WTC11 (cell line): ENCODE measurements at regions not wholly inside any gene's neighbourhood (a gene's known extent, or its start where the extent isn't known, plus 50 kb on each side); places are given as distances from the start of the nearest gene placed in this dataset.
"Not testable (repeated sequence)": the region's sequence is repeated elsewhere in the genome, so short reads cannot be mapped to it uniquely, and the experiment has no call there.

ENCODE experiments used
- ATAC-seq: fragments of 200-7000 bp; cut with Tn5 transposase; 2 replicates; pipeline ENCODE4 v1.10.0; 2021; ENCODE audit warnings: mild to moderate bottlenecking, moderate library complexity
- CTCF ChIA-PET: fragments of 300-600 bp; sonication (Branson Sonifier 250); formaldehyde crosslinking; loops from one replicate; lab custom pipeline; 2021; ENCODE audit warnings: antibody characterized with exemption; lab: Charles Lee
- POLR2A ChIA-PET: fragments of 350-600 bp; sonication (Branson Sonifier 250); formaldehyde crosslinking; loops from one replicate; lab custom pipeline; 2021; ENCODE audit warnings: antibody characterized with exemption; lab: Charles Lee
- DNase-seq: peaks from one replicate; pipeline ENCODE4 v3.0.0; 2021; ENCODE audit warnings: low spot score
- H3K27ac Mint-ChIP-seq: 2 replicates; pipeline ENCODE4 v1.8.0; 2021; ENCODE audit warnings: mixed read lengths
- H3K27me3 Mint-ChIP-seq: 2 replicates; pipeline ENCODE4 v1.8.0; 2021; ENCODE audit warnings: low read depth, mild to moderate bottlenecking, moderate library complexity, mixed read lengths
- H3K36me3 Mint-ChIP-seq: 2 replicates; pipeline ENCODE4 v1.8.0; 2021; ENCODE audit warnings: mixed read lengths
- H3K4me1 Mint-ChIP-seq: 2 replicates; pipeline ENCODE4 v1.8.0; 2022; ENCODE audit warnings: mixed read lengths
- H3K4me3 Mint-ChIP-seq: 2 replicates; pipeline ENCODE4 v1.8.0; 2021; ENCODE audit warnings: mild to moderate bottlenecking, moderate library complexity, mixed read lengths
- H3K9me3 Mint-ChIP-seq: 2 replicates; pipeline ENCODE4 v1.8.0; 2021; ENCODE audit warnings: mixed read lengths
- CTCF ChIP-seq: fragments of 200-600 bp; IDR thresholded peaks from 2 replicates; pipeline ENCODE4 v1.8.0; 2022; ENCODE audit warnings: antibody characterized with exemption
- E2F5 ChIP-seq: sonication (generic); formaldehyde crosslinking; IDR thresholded peaks from 2 replicates; pipeline ENCODE4 v1.8.1; 2022; ENCODE audit warnings: mild to moderate bottlenecking, moderate library complexity, missing genetic modification reagents
- ESRRA ChIP-seq: sonication (generic); formaldehyde crosslinking; IDR thresholded peaks from 2 replicates; pipeline ENCODE4 v1.8.1; 2022; ENCODE audit warnings: mild to moderate bottlenecking, missing genetic modification reagents, borderline replicate concordance
- FOXK1 ChIP-seq: sonication (generic); formaldehyde crosslinking; IDR thresholded peaks from 2 replicates; pipeline ENCODE4 v1.8.0; 2022; ENCODE audit warnings: mild to moderate bottlenecking, moderate library complexity, missing genetic modification reagents
- FOXP1 ChIP-seq: sonication (generic); formaldehyde crosslinking; IDR thresholded peaks from 2 replicates; pipeline ENCODE4 v1.8.0; 2022; ENCODE audit warnings: missing genetic modification reagents, mild to moderate bottlenecking, moderate library complexity, borderline replicate concordance
- GRHL2 ChIP-seq: fragments of 250-450 bp; sonication (Bioruptor Pico); IDR thresholded peaks from 2 replicates; pipeline ENCODE4 v1.8.0; 2022; ENCODE audit warnings: mild to moderate bottlenecking, moderate library complexity; ENCODE audit not compliant: insufficient replicate concordance, severe bottlenecking
- IRF1 ChIP-seq: sonication (generic); formaldehyde crosslinking; IDR thresholded peaks from 2 replicates; pipeline ENCODE4 v1.8.0; 2023; ENCODE audit warnings: missing genetic modification reagents
- MYBL2 ChIP-seq: sonication (generic); formaldehyde crosslinking; IDR thresholded peaks from 2 replicates; pipeline ENCODE4 v1.8.1; 2023; ENCODE audit warnings: mild to moderate bottlenecking, moderate library complexity, missing genetic modification reagents
- PRRX2 ChIP-seq: fragments of 250-450 bp; sonication (Bioruptor Pico); IDR thresholded peaks from 2 replicates; pipeline ENCODE4 v1.8.0; 2021; ENCODE audit warnings: mild to moderate bottlenecking
- SOX15 ChIP-seq: fragments of 250-450 bp; sonication (Bioruptor Pico); IDR thresholded peaks from 2 replicates; pipeline ENCODE4 v1.9.0; 2021; ENCODE audit warnings: mild to moderate bottlenecking
- SP1 ChIP-seq: sonication (generic); formaldehyde crosslinking; conservative IDR thresholded peaks from 2 replicates; pipeline ENCODE4 v1.8.1; 2022; ENCODE audit warnings: missing genetic modification reagents
- STAT6 ChIP-seq: sonication (generic); formaldehyde crosslinking; conservative IDR thresholded peaks from 2 replicates; pipeline ENCODE4 v1.8.1; 2023; ENCODE audit warnings: mild to moderate bottlenecking, low read depth, missing genetic modification reagents, moderate library complexity
- TEAD1 ChIP-seq: sonication (generic); formaldehyde crosslinking; IDR thresholded peaks from 2 replicates; pipeline ENCODE4 v1.8.0; 2022; ENCODE audit warnings: mild to moderate bottlenecking, missing genetic modification reagents
- ZBTB21 ChIP-seq: sonication (generic); formaldehyde crosslinking; IDR thresholded peaks from 2 replicates; pipeline ENCODE4 v1.8.1; 2023; ENCODE audit warnings: mild to moderate bottlenecking, missing genetic modification reagents, borderline replicate concordance
- ZBTB43 ChIP-seq: sonication (generic); formaldehyde crosslinking; IDR thresholded peaks from 2 replicates; pipeline ENCODE4 v1.8.1; 2023; ENCODE audit warnings: mild to moderate bottlenecking, missing genetic modification reagents
- ZNF121 ChIP-seq: sonication (generic); formaldehyde crosslinking; IDR thresholded peaks from 2 replicates; pipeline ENCODE4 v1.8.0; 2023; ENCODE audit warnings: missing genetic modification reagents
- ZNF232 ChIP-seq: sonication (generic); formaldehyde crosslinking; IDR thresholded peaks from 2 replicates; pipeline ENCODE4 v1.8.0; 2022; ENCODE audit warnings: mild to moderate bottlenecking, missing genetic modification reagents
- ZNF281 ChIP-seq: sonication (generic); formaldehyde crosslinking; IDR thresholded peaks from 2 replicates; pipeline ENCODE4 v1.8.0; 2023; ENCODE audit warnings: mild to moderate bottlenecking, missing genetic modification reagents
- ZSCAN18 ChIP-seq: fragments of 250-450 bp; sonication (Bioruptor Pico); IDR thresholded peaks from 2 replicates; pipeline ENCODE4 v2.1.2; 2022; ENCODE audit warnings: mild to moderate bottlenecking, moderate library complexity

- no peak overlapping the region for H3K4me3 Mint-ChIP-seq
- ChIA-PET POLR2A (no interaction called here), CTCF (no interaction called here)
- DNase-seq, result no peak
- no peaks in the 10 kb centered on the region for H3K27me3 Mint-ChIP-seq
- H3K4me1 Mint-ChIP-seq, result no peaks in the 10 kb centered on the region
- H3K9me3 Mint-ChIP-seq, result no peaks in the 10 kb centered on the region
- no peak for ATAC-seq
- H3K36me3 Mint-ChIP-seq, result no peaks in the 10 kb centered on the region
- TF ChIP-seq IRF1, result no peak
- TF ChIP-seq TEAD1 (CRISPR knock-in tag), result no peak
- TF ChIP-seq SOX15 (CRISPR knock-in tag), result no peak
- no peak for TF ChIP-seq STAT6
- TF ChIP-seq CTCF, result no peak
- no peak for TF ChIP-seq MYBL2
- no peak for TF ChIP-seq ZNF121 (CRISPR knock-in tag)
- no peak for TF ChIP-seq GRHL2 (CRISPR knock-in tag)
- TF ChIP-seq FOXK1 (CRISPR knock-in tag), result no peak
- TF ChIP-seq SP1 (CRISPR knock-in tag), result no peak
- TF ChIP-seq ESRRA (CRISPR knock-in tag), result no peak
- TF ChIP-seq ZBTB43, result no peak
- no peak for TF ChIP-seq ZBTB21 (CRISPR knock-in tag)
- TF ChIP-seq ZNF232 (CRISPR knock-in tag), result no peak
- TF ChIP-seq FOXP1 (CRISPR knock-in tag), result no peak
- no peak overlapping the region for H3K27ac Mint-ChIP-seq
Observed at GRCh38 chr1:188170935-188171334, 1342.2 kb downstream of the PLA2G4A start.

GRCh38 chr1:188182063-188182462, 1353.3 kb downstream of the PLA2G4A start:
- H3K4me3 Mint-ChIP-seq, H3K4me1 Mint-ChIP-seq, ATAC-seq, H3K27ac Mint-ChIP-seq, CTCF ChIA-PET, H3K27me3 Mint-ChIP-seq, POLR2A ChIA-PET: not testable (repeated sequence)
- Mint-ChIP-seq H3K36me3 (peaks cover 23% of the 10 kb centered on the region), H3K9me3 (peaks cover 42% of the 10 kb centered on the region)
- DNase-seq, result peak; percentile 14

- Mint-ChIP-seq H3K36me3 (peaks cover 7% of the 10 kb centered on the region), H3K4me3 (no peak overlapping the region), H3K27me3 (no peaks in the 10 kb centered on the region), H3K9me3 (peaks cover 38% of the 10 kb centered on the region), H3K4me1 (no peaks in the 10 kb centered on the region), H3K27ac (no peak overlapping the region)
- ATAC-seq (peak; percentile 75), DNase-seq (no peak)
- CTCF ChIA-PET, result no interaction called here
- POLR2A ChIA-PET, result no interaction called here
- TF ChIP-seq PRRX2 (no peak), ZSCAN18 (CRISPR knock-in tag) (no peak), ZNF281 (CRISPR knock-in tag) (no peak), E2F5 (CRISPR knock-in tag) (no peak)
Observed at GRCh38 chr1:188188317-188188716, 1359.6 kb downstream of the PLA2G4A start.
